ENCODE measurements at regions not wholly inside any gene's neighbourhood (a gene's known extent, or its start where the extent isn't known, plus 50 kb on each side); places are given as distances from the start of the nearest gene placed in this dataset.

DNA sequence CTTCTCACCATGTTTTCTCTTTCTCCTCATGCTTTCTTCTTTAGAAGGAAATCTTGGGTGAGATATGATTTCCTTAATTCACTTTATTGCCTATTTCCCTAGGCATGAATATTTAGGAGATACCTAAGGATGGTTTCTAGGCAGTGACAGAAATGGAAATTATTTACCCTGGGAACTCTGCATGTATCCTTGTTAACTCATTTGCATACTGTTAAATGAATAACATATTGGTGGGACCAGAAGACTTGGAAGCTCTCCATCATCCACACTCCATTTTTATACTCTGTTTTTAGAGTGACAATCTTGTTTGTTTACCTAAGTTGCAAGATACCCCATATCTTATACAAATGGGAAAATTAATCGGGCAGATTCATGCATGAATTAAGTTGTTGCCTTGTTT is 285.7 kb downstream of the RNF144B start:
- H3K9me3 ChIP-seq (ENCODE audit: low read length): no peaks in the 10 kb centered on the region
- H3F3A ChIP-seq (ENCODE audit: insufficient read depth, low read length): no peaks in the 10 kb centered on the region
- H3K9ac ChIP-seq (ENCODE audit: low read length): no peak overlapping the region
- H3K4me2 ChIP-seq (ENCODE audit: low read length): no peak overlapping the region
- no peaks in the 10 kb centered on the region for H3K9me2 ChIP-seq (ENCODE audit: low read depth, low read length)
- H2AFZ ChIP-seq (ENCODE audit: low read length): no peak overlapping the region
- no peak overlapping the region for H3K27ac ChIP-seq (ENCODE audit: low read depth, low read length, poor library complexity, severe bottlenecking)
- TF ChIP-seq EZH2 (IDR thresholded peaks at IDR 0.05; ENCODE audit: borderline replicate concordance, low read length): no peak
- TF ChIP-seq, protein P1, sequence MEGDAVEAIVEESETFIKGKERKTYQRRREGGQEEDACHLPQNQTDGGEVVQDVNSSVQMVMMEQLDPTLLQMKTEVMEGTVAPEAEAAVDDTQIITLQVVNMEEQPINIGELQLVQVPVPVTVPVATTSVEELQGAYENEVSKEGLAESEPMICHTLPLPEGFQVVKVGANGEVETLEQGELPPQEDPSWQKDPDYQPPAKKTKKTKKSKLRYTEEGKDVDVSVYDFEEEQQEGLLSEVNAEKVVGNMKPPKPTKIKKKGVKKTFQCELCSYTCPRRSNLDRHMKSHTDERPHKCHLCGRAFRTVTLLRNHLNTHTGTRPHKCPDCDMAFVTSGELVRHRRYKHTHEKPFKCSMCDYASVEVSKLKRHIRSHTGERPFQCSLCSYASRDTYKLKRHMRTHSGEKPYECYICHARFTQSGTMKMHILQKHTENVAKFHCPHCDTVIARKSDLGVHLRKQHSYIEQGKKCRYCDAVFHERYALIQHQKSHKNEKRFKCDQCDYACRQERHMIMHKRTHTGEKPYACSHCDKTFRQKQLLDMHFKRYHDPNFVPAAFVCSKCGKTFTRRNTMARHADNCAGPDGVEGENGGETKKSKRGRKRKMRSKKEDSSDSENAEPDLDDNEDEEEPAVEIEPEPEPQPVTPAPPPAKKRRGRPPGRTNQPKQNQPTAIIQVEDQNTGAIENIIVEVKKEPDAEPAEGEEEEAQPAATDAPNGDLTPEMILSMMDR (IDR thresholded peaks at IDR 0.05; ENCODE audit: low read length): no peak
- H3K4me1 ChIP-seq (ENCODE audit: insufficient read depth, low read length, severe bottlenecking): no peaks in the 10 kb centered on the region
- H3K27me3 ChIP-seq (ENCODE audit: insufficient read depth, low read length): no peaks in the 10 kb centered on the region
- no peaks in the 10 kb centered on the region for H3K36me3 ChIP-seq (ENCODE audit: insufficient read depth, low read length)
- no peak overlapping the region for H3K4me3 ChIP-seq (ENCODE audit: low read depth, low read length, poor library complexity, severe bottlenecking)
- no peaks in the 10 kb centered on the region for H4K20me1 ChIP-seq (ENCODE audit: insufficient read depth, low read length)
- H3K79me2 ChIP-seq (ENCODE audit: insufficient read depth, low read length): no peaks in the 10 kb centered on the region

DNA sequence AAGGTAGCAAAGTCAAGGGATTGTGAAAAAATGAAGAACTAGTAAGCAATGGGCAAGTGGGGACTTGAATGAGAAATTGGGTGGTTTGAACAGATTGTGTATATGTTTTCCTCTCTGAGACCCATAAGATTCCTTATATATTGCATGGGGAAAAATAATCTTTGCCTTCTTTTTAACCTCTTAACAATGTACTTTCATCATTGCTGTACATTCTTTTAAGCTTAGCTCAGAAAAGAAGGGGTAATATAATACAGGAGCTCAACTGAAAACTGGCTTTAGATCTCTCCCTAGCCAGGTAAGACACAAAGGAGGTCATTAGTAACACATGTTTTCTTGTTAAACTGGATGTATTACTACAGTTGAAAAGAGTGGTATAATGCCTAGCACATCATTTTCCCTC is 287.2 kb downstream of the RNF144B start:
- H3K79me2 ChIP-seq (ENCODE audit: insufficient read depth, low read length): no peaks in the 10 kb centered on the region
- H3F3A ChIP-seq (ENCODE audit: insufficient read depth, low read length): no peaks in the 10 kb centered on the region
- no peak overlapping the region for H3K27ac ChIP-seq (ENCODE audit: low read depth, low read length, poor library complexity, severe bottlenecking)
- no peaks in the 10 kb centered on the region for H3K9me2 ChIP-seq (ENCODE audit: low read depth, low read length)
- no peaks in the 10 kb centered on the region for H3K4me1 ChIP-seq (ENCODE audit: insufficient read depth, low read length, severe bottlenecking)
- H3K27me3 ChIP-seq (ENCODE audit: insufficient read depth, low read length): no peaks in the 10 kb centered on the region
- H2AFZ ChIP-seq (ENCODE audit: low read length): no peak overlapping the region
- H3K36me3 ChIP-seq (ENCODE audit: insufficient read depth, low read length): no peaks in the 10 kb centered on the region
- H3K4me2 ChIP-seq (ENCODE audit: low read length): no peak overlapping the region
- TF ChIP-seq, protein P1 (IDR thresholded peaks at IDR 0.05; ENCODE audit: low read length): no peak
- TF ChIP-seq EZH2 (IDR thresholded peaks at IDR 0.05; ENCODE audit: borderline replicate concordance, low read length): no peak
- no peak overlapping the region for H3K4me3 ChIP-seq (ENCODE audit: low read depth, low read length, poor library complexity, severe bottlenecking)
- no peaks in the 10 kb centered on the region for H3K9me3 ChIP-seq (ENCODE audit: low read length)
- no peaks in the 10 kb centered on the region for H4K20me1 ChIP-seq (ENCODE audit: insufficient read depth, low read length)
- no peak overlapping the region for H3K9ac ChIP-seq (ENCODE audit: low read length)

DNA sequence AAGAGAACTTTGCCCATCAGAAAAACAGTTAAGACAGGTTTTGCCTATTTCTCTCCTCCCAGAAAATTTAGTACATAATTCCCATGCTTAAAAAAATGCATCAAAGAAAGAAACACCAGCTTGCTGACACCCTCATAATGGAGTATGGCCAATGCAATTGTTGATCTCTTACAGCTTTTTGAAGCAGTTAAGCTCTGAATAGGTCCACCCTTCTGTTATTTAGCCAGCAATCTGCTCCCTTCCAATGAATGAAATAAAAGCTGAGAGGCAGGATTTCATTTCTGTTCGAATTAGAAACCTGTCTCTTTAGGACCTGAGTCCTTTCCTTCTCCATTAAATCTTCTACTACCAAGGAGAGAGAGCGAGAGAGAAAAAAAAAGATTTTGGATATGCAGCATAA is 288.7 kb downstream of the RNF144B start:
- Histone ChIP-seq H2AFZ (ENCODE audit: low read length) (no peak overlapping the region), H3F3A (ENCODE audit: insufficient read depth, low read length) (no peaks in the 10 kb centered on the region), H3K36me3 (ENCODE audit: insufficient read depth, low read length) (no peaks in the 10 kb centered on the region), H3K27me3 (ENCODE audit: insufficient read depth, low read length) (no peaks in the 10 kb centered on the region), H3K9me2 (ENCODE audit: low read depth, low read length) (no peaks in the 10 kb centered on the region), H3K4me2 (ENCODE audit: low read length) (no peak overlapping the region), H3K9me3 (ENCODE audit: low read length) (no peaks in the 10 kb centered on the region), H3K27ac (ENCODE audit: low read depth, low read length, poor library complexity, severe bottlenecking) (no peak overlapping the region), H3K9ac (ENCODE audit: low read length) (no peak overlapping the region), H4K20me1 (ENCODE audit: insufficient read depth, low read length) (no peaks in the 10 kb centered on the region), H3K4me1 (ENCODE audit: insufficient read depth, low read length, severe bottlenecking) (no peaks in the 10 kb centered on the region), H3K79me2 (ENCODE audit: insufficient read depth, low read length) (no peaks in the 10 kb centered on the region), H3K4me3 (ENCODE audit: low read depth, low read length, poor library complexity, severe bottlenecking) (no peak overlapping the region)
- TF ChIP-seq, protein P1 (IDR thresholded peaks at IDR 0.05; ENCODE audit: low read length): no peak
- TF ChIP-seq EZH2 (IDR thresholded peaks at IDR 0.05; ENCODE audit: borderline replicate concordance, low read length): no peak

All from OCI-LY1 (cell line).